NCI-H2029 treated with DMSO at 0.1 percent for 48 hours (cell line): ENCODE measurements at regions not wholly inside any gene's neighbourhood (a gene's known extent, or its start where the extent isn't known, plus 50 kb on each side); places are given as distances from the start of the nearest gene placed in this dataset.

Experiments used
- DNase-seq: peaks from one replicate; lab custom pipeline; 2025; lab: John Stamatoyannopoulos, UW

DNA sequence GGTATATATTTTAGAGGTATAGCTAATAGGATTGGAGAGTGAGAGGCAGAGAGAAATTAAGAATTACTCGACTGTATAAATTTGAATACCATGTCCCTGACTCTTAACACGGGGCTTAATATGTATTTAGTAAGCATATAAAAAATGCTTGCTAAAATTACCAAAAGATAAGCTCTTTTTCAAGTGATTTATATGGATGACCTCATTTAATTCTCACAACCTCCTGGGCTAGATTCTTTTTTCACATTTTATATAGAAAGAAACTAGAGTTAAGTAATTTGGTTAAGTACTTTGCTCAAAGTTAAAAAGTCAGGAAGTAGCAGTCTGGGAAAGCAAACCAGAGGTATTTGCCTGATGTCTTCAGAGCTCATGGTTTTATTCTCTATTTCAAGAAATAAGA, 963.5 kb upstream of the SOX9 start:
- DNase-seq = no peak

DNA sequence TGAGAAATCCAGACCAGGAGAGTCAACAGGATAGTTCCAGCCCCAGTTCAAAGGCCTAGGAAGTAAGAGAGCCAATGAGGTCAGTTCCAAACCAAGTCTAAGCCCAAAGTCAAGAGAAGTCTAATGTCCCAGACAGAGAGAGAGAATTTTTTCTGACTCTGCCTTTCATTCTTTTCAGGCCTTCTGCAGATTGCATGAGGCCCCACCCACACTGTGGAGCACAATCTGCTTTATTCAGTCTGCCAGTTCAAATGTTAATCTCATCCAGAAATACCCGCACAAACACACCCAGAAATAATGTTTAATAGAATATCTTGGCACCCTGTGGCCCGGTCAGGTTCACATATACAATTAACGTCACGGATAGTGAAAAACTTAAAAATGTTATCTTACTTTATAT, 962.4 kb upstream of the SOX9 start:
- no peak for DNase-seq

DNA sequence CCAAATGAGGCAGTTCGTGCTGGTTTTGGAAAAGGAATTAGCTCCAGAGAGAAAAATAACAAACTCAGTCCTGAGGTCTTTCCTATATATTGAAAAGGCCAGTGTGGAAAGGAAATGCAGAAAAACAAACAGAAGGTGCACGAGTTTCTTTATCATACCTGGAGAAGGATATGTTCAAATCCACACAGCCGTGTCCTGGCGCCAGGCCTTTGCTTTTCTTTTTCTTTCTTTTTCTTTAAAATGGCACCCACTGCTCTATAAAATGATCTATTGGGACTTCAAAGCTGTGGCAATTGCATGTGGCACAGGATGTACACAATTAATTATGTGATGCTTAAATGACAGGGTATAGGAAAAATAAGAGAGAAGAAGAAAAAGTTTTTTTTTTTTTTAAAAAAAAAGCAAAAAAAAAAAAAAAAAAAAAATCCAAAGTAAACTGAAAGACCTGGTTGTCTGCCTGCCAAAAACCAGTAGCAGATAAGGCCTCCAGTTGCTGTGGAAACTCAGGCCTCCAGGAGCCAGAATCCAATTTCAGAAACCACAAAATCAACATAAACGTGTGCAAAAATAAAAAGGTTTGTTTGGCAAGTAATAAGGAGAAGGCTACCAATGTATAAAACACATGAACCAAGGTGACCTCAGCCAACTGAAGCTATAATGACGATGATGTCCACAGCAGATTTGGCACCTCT, 957.6 kb upstream of the SOX9 start:
- peak; percentile 97 for DNase-seq

DNA sequence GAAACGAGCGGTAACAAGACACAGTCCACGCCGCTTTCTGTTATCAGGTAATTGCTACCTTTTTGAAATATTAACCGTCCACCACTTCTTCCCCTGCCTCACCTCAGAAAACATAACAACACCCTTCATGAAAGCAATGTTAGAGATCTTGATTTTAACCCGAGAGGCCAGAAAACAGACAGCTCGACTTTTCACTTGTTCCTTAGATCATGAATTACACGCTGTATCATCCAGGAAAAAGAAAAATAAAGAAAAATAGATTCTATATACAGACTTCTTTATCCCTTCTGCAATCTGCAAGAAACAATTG, 957.1 kb upstream of the SOX9 start:
- DNase-seq = no peak

DNA sequence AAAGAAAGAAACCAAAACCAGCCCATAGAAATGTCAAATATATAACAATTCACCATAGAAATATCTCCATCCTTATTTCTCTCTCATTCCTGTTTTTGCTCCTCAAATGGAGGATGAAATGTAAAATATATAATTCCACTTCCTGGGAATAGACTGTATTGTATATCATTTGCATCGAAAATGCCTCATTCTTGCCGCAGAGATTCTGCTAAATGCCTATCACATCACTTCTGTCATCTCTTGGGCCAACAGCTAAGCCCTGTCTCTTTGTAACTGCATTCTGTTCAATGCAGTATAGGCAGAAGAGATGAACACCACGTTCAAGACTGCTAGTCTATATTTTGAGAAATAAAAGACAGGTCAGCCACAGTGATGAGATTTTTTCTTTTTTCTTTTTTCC, 956.3 kb upstream of the SOX9 start:
- DNase-seq = peak; percentile 44

DNA sequence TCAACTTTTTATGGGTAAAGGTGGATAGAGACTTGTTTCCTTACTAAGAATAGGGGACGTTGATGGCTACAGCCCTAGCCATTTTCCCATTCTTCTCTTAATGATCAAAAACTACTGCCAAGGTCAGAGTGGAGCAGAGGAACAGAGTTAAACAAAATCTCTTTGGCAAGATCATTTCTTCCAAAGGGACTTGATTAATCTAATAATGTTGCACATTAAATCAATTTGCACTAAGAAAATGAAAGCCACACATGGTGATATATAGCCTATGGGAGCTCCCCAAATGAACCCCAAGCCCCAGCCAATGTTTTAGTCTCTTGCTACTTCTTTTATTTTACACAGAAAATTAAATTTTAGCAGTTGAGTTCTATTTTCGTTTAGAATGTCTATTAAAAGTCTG, 954.5 kb upstream of the SOX9 start:
- DNase-seq = no peak

DNA sequence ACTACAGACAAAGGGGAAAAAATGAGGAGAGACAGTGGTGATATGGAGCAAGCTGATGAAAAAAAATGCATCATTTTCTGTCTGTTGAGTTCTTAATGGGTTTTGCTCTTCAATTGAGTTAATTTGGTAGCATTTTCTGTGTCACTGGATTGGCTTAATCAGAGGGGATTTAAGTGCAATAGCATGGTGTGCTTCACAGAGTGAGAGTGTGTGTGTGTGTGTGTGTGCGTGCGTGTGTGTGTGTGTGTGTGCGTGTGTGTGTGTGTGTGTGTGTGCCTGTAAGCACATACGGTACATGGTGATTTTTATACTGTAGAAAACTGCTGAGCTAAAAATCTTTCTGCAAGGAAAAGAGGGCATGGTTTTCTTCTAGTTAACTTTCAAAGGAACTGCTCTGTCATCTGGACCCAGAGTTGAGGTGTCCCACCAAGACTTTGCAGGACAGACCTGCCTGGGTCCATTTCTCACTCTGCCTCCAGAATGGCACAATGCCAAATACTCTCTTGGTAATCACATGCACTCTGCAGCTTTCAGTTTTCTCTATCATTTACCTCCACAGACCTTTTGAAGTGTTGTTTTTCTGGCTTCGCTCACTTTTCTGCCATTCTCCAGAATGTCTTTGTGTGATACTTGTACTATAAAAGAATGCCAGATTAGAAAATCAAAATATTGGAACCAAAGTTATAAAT, 952.6 kb upstream of the SOX9 start:
- DNase-seq = peak; percentile 7

DNA sequence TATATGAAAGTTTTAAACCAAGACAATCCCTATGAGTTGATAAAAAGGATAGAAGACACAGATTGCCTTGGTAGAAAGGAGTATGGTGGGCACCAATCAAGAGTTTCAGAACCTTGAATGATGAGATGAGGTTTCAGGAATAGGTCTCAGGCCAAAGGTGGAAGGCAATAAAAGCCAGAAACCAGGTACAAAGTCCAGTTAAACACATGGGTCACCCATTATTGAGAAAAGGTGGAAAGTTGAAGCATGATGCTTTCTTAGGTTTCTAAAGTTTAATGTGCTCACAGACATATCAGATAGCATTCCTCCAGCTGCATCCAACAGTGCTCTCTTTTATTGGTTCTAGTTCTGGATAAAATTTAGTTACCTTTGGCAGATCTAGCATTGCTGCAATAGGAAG, 950.8 kb upstream of the SOX9 start:
- DNase-seq = no peak

DNA sequence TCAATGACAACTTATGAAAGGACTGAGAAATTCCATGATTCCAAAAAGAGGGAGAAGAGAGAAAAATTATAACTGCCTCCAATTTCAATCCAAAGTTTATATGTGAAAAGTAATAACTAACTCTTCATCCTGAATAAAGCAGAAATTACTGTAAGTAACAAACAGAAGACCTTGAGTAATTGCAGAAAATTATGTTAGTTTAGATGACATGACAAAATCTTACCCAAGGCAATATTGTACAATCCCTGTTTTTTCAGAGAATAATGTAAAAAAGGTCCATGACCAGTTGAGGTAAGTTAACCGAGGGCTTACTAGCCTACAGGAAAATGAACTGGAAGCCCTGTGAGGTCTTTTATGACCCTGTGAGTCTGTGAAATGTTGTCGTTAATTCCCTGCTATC, 949.5 kb upstream of the SOX9 start:
- DNase-seq = no peak

DNA sequence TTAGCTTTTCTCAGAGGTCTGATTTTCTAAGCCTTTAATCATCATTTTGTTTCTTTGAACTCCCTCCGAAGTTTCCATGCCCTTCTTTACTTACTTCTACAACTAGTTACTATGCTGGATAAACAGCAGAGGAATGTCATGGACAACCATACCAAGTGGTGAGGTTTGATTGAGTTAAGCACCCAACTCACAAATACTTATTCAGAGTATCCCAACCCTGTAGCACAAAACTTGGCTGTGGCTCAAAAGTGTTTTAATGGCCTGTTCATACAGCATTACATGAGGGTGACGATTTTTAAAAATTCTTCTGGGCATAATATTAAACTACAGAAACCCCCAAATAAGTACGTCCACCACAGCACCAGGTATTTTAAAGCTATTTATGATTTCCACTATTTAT, 946.8 kb upstream of the SOX9 start:
- no peak for DNase-seq

DNA sequence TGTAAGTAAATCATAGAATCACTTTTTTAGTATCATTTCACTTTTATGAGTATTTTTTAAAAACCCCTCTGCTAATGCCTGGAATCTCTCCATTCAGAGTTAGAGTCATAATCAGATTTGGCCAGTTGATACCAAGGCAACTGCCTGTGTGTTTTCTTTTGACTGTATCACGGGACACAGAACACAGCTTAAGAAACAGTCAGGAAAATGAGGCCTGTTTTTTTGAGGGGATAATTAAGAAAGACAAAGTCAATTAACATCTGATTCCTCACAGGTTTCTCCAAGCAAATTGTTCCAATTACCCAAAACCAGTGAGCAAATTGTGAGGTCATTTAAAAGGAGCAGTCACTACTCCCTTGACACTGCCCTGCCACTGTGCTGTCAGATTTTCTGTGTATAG, 944.5 kb upstream of the SOX9 start:
- no peak for DNase-seq

DNA sequence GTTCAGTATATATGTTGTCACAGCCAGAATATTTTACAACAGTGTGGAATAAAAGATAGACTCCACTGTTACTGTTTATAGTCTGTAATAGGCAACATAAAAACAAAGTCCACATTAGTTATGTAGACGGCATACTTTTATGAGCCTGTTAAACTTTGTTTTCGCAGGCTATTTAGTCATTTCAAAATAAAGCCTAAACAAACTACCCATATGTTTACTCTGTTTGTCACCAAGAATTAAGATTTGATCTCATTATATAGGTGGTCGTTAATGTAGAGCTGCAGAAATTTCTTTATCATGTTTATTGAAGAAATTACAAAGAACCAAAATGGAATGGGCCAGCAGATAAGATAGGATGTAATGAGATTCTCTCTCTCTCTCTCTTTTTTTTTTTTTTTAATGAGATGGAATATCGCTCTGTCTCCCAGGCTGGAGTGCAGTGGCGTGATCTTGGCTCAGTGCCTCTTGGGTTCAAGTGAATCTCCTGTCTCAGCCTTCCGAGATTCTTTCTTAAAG, 943.8 kb upstream of the SOX9 start:
- no peak for DNase-seq

DNA sequence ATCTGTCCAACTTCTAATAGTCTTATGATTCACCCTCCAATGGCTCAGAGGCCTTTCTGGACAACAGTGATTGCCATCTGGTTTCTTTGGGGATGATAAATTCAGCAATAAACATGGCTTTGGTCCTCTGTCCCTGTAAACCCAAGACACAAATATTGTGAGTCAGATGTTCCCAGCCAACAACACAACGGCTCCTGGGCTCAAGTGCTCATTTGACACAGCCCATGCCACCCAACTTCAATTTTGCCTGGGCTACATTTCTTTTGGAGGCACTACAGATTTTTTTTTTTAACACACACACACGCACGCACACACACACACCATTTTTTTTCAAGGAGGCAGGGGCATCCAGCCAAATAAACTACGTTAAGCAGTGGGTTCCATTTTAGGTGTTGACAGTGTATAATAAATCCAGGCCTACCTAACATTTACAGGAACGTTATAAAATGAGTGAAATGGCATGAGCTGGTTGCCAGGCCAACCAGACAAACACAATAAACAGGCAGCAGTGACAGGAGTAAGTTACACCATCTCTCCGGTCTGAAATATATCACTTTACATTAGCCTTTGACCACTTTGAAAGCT, 939.9 kb upstream of the SOX9 start:
- peak; percentile 80 for DNase-seq

DNA sequence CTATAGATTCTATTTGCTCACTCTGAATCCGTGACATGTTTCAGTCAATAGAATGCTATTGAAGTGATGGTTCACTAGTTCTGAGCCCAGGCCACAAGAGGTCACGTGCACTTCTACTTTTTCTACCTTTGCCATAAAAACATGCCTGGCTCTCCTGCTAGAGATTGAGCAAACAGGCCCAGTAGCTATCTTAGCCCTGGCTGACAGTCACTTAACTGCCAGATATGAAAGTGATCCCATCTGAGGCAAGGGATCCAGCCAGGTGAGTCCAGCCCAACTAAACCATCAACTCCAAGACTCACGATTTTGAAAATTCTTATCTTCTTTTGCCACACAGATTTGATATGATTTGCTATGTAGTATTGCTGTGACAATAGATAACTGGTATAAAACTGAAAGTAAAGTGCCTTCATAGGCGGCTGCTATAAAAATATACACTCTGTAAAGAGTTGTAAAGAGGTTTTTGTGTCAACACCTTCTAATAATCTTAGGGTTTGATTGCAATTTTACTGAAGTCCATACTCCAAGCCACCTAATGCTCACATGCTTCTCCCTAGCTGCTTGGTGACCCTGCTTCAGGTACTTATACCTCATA, 937.7 kb upstream of the SOX9 start:
- DNase-seq = no peak

DNA sequence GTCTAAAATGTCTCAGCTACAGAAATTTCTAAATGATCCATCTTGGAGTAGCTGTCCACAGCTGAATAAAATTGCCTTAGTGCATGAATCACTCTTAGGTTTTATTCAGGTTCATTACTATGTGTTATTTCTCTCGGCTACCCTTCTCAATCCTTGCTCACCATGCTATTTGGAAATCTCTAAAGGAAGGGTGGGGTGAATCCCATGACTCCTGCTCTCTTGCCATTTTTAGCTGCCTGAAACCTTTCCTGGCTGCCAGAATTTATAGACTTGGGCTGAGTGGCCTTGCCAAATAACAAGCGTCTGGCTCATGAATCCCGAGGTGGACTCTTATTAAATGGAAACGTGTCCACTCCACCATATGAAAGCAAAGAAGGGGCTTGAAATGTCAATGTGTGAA, 936.1 kb upstream of the SOX9 start:
- no peak for DNase-seq

DNA sequence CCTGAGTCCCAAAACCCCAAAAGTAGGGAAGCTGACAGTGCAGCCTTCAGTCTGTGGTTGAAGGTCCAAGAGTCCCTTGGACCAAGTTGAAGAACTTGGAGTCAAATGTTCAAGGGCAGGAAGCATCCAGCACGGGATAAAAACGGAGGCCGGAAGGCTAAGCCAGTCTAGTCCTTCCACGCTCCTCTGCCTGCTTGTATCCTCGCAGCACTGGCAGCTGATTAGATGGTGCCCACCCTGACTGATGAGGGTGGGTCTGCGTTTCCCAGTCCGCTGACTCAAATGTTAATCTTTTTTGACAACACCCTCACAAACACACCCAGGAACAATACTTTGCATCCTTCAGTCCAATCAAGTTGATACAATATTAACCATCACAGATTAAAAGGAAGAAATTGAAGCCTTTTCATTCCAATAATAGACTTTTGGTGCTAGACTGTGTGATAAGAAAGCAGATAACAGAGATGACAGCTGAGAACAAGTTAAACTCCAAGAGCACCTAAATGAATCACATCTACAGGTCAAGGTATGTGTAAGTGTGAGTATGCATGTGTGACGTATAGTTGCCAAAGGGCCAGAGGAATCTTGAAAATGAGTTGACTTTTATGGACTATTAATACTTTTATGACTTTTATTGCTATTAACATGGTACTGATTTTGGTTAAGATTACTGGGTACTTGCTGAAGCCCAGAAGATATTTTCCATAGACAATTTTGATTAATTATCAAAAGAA, 933.5 kb upstream of the SOX9 start:
- DNase-seq = no peak

DNA sequence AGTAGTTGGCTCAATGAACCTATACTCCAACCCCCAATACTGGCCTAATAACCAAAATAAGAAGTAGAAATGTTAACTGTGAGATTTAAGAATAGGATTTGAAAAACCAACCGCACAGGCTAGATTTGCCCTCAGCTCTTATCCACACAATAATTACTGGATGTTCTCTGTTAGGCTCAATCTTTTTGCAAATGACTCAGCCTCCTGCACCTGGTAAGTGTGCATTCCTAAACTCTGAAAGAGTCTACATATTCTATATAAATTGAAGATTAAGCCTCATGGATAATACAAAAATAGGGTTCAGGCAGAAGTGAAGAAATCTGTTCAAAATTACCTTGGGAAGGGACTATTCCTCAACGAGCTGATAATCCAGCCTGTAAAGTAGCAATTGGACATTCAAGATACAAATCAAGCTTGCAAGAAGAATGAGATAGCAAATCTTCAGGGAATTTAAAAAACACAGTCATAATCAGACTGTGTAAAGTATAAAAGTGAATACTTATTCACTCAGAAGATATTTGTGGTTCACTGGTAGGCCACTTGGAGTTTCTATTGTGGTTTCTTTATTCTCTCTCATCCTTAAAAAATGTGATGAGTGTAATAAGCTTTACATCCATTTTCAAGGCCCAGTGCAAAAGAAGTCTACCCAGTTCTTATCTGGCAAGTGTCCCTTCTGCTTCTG, 931.9 kb upstream of the SOX9 start:
- DNase-seq = no peak

DNA sequence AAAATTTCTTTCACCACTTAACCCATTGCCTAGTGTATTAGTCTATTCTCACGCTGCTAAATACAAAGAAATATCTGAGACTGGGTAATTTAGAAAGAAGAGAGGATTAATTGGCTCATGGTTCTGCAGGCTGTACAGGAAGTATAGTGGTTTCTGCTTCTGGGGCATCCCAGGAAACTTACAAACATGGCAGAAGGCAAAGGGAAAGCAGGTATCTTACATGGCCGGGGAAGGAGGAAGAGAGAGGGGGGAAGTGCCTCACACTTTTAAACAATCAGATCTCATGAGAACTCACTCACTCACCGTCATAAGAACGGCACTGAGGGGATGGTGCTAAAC, 931.4 kb upstream of the SOX9 start:
- DNase-seq = no peak

DNA sequence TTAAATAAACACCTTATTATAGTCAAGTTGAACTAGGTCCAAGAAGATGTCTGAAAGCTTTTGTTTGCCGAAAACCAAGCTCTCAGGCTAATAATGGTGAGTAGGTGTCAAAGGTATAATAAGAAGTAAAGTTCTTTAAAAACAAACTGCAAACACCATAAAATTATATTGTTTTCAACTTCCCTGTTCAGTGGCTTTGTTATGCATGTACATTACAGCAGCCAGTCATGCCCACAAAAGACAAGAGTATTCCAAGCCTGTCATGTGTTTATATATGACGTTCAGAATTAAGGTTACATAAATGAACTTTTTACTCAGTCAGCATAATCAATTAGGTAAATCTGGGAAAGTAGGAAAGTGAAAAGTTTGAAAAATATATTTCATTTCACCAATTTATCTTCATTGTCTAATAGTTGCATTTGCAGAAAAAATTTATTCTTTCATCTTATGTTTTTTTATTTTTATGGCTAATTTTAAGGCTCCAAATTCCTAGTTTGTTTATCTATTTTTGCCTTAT, 928.7 kb upstream of the SOX9 start:
- no peak for DNase-seq

DNA sequence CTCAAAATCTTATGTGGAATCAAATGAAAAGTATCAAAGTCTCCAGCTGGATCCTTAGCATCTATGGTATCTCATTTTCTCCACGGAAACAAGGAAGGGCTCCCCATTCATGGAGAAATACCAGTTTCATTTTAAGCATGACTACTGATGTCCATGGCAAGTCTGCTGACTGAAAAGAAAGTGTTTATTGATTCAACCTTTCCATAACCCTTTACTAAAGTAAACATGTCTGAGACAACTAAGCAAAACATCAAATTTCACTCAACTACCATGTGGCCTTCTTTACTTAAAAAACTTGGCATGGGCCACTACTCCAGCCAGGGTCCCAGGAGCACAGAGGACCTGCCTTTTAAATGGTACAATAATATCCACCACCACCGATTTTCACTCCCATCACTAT, 928.0 kb upstream of the SOX9 start:
- DNase-seq = no peak

DNA sequence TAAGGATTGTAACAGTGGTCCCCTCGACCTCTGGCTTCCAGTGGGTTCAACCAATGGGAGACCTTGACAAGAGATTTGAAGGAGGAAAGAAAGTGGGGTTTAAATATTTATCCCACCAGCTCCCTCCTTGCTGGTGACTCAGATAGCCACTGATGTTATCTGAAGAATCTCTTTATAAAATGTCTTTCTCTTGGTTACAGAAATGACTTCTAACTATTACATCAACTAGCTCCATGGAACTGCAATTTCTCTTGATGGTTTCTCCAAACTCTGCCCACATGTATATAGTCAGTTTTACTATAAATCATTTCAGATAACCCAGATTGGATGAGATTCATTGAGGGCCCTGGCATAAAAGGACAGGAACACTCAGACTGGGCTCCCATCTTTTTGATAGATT, 920.2 kb upstream of the SOX9 start:
- no peak for DNase-seq

DNA sequence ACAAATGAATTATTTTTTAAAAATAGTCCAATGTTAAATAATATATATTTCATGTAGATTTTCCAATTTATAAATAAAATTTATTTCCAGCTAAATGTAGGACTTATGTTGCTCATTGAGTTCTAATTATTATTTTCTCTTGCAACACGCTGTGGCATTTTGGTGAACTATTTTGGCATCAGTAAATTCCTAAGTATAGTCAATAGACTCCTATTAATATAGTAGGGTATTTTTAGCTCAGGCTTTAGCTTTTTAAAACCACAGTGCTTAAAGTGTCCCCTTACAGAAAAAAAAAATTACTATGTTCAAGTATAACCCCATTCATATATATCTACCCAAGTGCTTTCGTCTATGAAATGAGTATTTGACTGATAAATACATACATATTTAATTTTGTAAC, 919.2 kb upstream of the SOX9 start:
- DNase-seq = no peak
